ENCODE measurements at regions not wholly inside any gene's neighbourhood (a gene's known extent, or its start where the extent isn't known, plus 50 kb on each side); places are given as distances from the start of the nearest gene placed in this dataset.

DNA sequence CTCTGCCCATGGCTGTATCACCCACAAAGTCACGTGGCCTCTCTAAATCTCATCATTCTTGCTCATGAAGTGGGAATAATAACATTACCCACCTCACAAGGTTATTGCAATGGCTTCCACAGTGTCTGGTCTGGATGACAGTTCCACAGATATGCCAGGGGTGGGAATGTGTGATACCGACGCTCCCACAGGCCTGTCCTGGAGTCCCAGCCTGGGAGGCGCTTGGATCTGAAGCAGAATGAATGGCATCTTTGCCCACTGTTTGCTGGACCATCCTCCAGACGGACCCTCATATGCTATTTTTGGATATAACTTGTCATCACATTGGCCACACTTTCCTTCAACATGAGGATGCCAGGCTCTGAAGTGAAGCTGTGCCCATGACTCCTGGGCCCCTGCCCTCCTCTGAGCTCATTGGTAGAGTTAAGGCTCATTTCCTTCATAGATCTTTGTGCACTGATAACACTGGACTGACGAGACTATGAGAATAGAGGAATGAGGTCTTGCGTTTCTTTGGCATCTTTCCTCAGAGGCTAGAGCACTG is 279.8 kb upstream of the ZNF32 start:
- CTCF ChIA-PET, result no interaction called here
- intact Hi-C loops (cut with micrococcal nuclease), result no loop called here
- no peak for TF ChIP-seq CEBPB (IDR thresholded peaks at IDR 0.05; ENCODE audit: low read depth)
- TF ChIP-seq ZNF274 (IDR thresholded peaks at IDR 0.05; ENCODE audit: low read depth, low read length), result no peak
- TF ChIP-seq, protein P1, sequence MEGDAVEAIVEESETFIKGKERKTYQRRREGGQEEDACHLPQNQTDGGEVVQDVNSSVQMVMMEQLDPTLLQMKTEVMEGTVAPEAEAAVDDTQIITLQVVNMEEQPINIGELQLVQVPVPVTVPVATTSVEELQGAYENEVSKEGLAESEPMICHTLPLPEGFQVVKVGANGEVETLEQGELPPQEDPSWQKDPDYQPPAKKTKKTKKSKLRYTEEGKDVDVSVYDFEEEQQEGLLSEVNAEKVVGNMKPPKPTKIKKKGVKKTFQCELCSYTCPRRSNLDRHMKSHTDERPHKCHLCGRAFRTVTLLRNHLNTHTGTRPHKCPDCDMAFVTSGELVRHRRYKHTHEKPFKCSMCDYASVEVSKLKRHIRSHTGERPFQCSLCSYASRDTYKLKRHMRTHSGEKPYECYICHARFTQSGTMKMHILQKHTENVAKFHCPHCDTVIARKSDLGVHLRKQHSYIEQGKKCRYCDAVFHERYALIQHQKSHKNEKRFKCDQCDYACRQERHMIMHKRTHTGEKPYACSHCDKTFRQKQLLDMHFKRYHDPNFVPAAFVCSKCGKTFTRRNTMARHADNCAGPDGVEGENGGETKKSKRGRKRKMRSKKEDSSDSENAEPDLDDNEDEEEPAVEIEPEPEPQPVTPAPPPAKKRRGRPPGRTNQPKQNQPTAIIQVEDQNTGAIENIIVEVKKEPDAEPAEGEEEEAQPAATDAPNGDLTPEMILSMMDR (IDR thresholded peaks at IDR 0.05 in 2 of 3, conservative IDR thresholded peaks at IDR 0.05 in 1 of 3; ENCODE audit: borderline replicate concordance in 1 of 3, insufficient read depth in 1 of 3, low read depth in 2 of 3, low read length in 2 of 3), result no peak
- no peak for TF ChIP-seq POLR2AphosphoS5 (IDR thresholded peaks at IDR 0.05; ENCODE audit: low read depth, low read length)
- no peak for TF ChIP-seq EZH2phosphoT487 (IDR thresholded peaks at IDR 0.05; ENCODE audit: borderline replicate concordance)
- no peak for TF ChIP-seq JUND (IDR thresholded peaks at IDR 0.05)
- TF ChIP-seq TCF7L2 (IDR thresholded peaks at IDR 0.05; ENCODE audit: borderline replicate concordance, extremely low read depth, insufficient read depth, insufficient read length), result no peak
- no peak for TF ChIP-seq FOSL1 (IDR thresholded peaks at IDR 0.05; ENCODE audit: low read depth)
- TF ChIP-seq POLR2A (IDR thresholded peaks at IDR 0.05; ENCODE audit: borderline replicate concordance, extremely low read depth, insufficient read depth, insufficient read length), result no peak
- TF ChIP-seq SIN3A (IDR thresholded peaks at IDR 0.05; ENCODE audit: low read depth), result no peak
- no peak for TF ChIP-seq RAD21 (IDR thresholded peaks at IDR 0.05; ENCODE audit: low read depth)
- TF ChIP-seq EGR1 (IDR thresholded peaks at IDR 0.05; ENCODE audit: low read depth), result no peak
- no peak for TF ChIP-seq SRF (IDR thresholded peaks at IDR 0.05; ENCODE audit: low read depth)
- TF ChIP-seq ELF1 (IDR thresholded peaks at IDR 0.05; ENCODE audit: borderline replicate concordance, low read depth), result no peak
- TF ChIP-seq CBX3 (IDR thresholded peaks at IDR 0.05; ENCODE audit: low read depth), result no peak

More for the DNA sequence above, 279.8 kb upstream of the ZNF32 start:
- Histone ChIP-seq H3K27ac (ENCODE audit: low read depth, low read length) (no peak overlapping the region), H3K9ac (ENCODE audit: low read length) (no peak overlapping the region), H3K79me2 (ENCODE audit: insufficient read depth, low read length) (no peaks in the 10 kb centered on the region), H3K36me3 (ENCODE audit: control insufficient read depth in 1 of 2, insufficient read depth in 2 of 2, low read length in 2 of 2) (no peaks in the 10 kb centered on the region), H3K4me1 (ENCODE audit: control insufficient read depth in 1 of 2, insufficient read depth in 2 of 2, low read length in 2 of 2) (no peaks in the 10 kb centered on the region), H3K27me3 (ENCODE audit: insufficient read depth, low read length) (peaks cover 59% of the 10 kb centered on the region), H2AFZ (ENCODE audit: low read depth, low read length, poor library complexity, severe bottlenecking) (no peak overlapping the region), H4K20me1 (ENCODE audit: insufficient read depth) (no peaks in the 10 kb centered on the region), H3K4me2 (ENCODE audit: low read length) (no peak overlapping the region), H3K4me3 (replicated peaks in 1 of 2; ENCODE audit: low read depth in 1 of 2, low read length in 2 of 2) (no peak overlapping the region), H3K9me2 (ENCODE audit: insufficient read depth) (no peaks in the 10 kb centered on the region), H3K9me3 (ENCODE audit: control insufficient read depth in 1 of 2, insufficient read depth in 1 of 2, low read depth in 1 of 2, low read length in 2 of 2) (no peaks in the 10 kb centered on the region)
- ATAC-seq, result no peak
- no peak for DNase-seq (ENCODE audit: low read depth, low spot score)
- POLR2A ChIA-PET, result no interaction called here
- no TSS peak for BruUV-seq (replicated peaks)
- RAD21 ChIA-PET (ENCODE audit: low non-redundant PET in 1 of 2, low total read pairs in 2 of 2, uncharacterized antibody in 2 of 2, unreplicated experiment in 2 of 2), result no interaction called here

Measured in HCT116 (cell line).